CD4-positive, alpha-beta T cell treated with Interferon gamma for 1 hour (primary cell): ENCODE measurements at regions not wholly inside any gene's neighbourhood (a gene's known extent, or its start where the extent isn't known, plus 50 kb on each side); places are given as distances from the start of the nearest gene placed in this dataset.

Source experiments
- DNase-seq: peaks from one replicate; pipeline ENCODE4 v3.0.0-alpha.2; 2020

GRCh38 chr1:214208460-214208859 lies 72.5 kb upstream of the SMYD2 start:
- no peak for DNase-seq

GRCh38 chr1:214209260-214209808 lies 71.6 kb upstream of the SMYD2 start:
- DNase-seq = no peak

DNA sequence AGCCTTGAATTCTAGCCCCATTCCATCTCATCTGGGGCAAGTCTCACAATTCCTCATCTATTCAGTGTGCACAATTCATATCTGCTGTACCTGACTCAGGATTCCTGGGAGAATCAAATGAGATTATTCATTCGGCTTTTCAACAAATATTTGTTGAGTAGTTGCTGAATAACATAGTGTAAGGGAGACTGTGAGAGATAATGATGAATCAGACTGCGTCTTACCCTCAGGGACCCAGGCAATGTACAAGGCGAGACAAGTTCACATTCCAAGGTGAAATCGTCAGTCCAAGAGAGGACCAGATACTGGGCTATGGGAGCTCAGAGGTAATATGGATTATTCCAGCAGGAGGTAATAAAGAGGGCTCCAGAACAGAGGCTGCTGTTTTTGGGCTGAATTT lies 67.8 kb upstream of the SMYD2 start:
- no peak for DNase-seq

DNA sequence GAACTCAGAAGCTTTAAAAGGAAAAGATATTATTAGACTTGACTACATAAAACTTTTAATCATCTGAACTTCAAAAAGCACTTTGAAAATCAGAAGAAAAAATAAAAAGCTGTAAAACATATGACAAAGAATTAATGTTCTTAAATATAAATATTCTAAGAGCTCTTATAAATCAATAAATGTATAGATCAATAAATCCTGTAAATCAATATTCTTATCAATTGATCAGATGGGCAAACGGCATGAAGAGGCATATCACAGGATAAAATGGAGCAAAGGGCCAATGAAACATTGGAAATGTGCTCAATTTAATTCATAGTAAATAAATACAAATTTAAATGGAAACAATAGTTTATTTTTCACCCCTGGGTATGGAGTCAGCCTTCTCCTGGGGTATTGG lies 66.1 kb upstream of the SMYD2 start:
- no peak for DNase-seq

- DNase-seq = no peak
Observed at GRCh38 chr1:214215583-214215982, 65.4 kb upstream of the SMYD2 start.

DNA sequence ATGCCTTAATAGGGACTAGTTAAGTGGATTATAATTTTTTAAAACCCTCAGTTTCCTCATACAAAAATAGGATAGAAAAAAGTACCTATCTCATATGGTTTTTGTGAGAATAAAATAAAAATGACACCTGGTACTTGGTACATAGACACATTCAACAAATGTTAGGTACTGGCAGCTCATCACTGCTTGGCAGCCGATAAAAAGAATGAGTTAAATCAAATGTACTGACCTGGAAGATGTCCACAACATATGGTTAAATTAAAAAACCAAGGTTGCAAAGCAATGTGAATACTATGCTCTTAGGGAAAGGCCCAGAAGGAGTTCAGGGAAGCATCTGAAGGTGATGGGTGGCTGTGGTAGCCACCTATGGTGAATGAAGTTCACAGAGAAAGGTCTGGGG lies 64.9 kb upstream of the SMYD2 start:
- no peak for DNase-seq

DNA sequence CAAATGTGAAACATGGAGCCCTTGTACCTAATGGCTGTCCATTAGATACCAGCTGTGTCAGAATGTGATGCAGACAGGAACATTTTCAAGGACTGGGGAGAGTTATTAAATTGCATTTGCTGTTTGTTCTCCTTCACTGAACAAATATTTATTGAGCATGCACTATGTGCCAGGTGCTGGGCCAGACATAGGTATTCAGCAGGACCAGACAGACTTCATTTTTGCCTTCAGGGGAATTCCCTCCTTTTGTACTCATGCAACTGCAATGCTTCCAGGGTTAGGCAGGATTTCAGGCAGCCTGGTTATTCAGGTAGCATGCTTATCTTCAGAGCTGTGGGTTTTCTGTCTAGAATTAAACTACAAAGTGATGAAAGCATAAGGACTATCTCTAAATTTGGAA lies 64.2 kb upstream of the SMYD2 start:
- no peak for DNase-seq

- DNase-seq = no peak
Observed at GRCh38 chr1:214219902-214220301, 61.1 kb upstream of the SMYD2 start.

DNA sequence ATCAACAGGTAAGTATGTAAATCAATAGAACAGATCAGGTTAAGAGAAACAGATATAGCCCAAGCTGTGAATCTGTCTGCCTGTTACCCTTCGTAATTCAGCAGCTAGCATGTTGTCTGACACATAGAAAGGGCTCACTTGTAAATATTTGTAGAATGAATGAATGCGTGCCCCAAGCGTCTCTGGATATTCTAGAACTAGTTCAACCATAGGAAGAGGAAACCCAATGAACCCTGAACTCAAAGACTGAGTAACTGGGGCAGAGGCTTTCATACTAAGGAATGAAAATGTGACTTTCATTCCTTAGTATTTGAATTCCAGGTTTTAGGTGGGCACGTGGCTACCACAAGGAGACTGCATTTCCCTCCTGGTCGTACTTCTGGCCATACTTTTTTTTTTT lies 60.1 kb upstream of the SMYD2 start:
- DNase-seq = no peak

DNA sequence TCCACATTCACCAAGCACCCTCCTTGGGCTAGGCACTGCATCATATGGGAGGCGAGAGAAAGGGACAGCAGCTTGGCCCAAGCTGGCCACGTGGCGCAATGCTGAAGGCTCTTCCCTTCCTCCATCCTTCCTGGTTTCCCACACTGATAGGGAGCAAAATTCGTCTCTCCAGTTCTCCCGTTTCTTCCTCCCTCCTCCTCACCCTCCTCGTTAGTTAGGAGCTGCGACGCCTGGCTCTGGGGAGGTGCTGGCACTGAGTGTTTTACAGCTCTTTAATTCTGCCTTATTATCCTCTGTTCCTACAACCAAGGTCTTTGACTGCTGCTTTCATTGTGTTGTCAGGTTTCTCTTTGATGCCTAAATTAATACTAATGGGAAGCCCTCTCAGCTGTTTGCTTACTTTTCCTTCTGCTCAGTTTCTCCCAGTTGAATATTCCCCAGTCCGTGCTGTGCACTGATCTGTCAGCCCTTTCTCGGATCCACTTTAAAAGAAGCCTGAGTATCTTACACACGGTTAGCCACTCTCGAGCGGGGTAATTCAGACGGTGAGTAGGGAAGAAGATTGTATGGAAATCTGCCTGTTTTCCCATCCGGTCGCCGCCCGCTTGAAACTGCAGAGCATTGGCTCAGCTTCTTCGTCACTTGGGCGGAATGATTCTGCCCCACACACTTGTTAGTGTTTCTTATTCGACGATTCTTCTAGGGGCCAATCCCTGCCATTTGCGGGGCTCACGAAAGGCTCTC lies 56.2 kb upstream of the SMYD2 start:
- no peak for DNase-seq

DNA sequence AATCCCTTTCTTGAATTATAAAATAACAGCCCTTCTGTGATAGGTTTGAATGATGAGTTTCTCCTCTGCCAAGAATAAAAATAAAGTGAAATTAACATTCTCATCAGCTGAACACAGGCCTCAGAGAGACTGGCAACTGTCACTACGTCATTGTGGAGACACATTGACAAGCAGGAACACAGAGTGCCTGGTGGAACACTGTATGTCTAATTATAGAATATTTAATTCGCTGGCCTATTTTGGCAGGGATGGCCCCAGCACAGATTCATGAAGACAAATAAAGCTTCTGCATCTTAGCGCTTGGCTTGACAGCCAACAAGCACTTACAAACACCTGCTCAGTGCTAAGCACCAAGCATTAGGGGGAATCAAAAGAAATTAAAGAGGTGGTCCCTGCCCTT lies 52.0 kb upstream of the SMYD2 start:
- DNase-seq = no peak

GRCh38 chr1:214229736-214230135 lies 51.2 kb upstream of the SMYD2 start:
- DNase-seq = no peak
